ACC112 (cell line): ENCODE measurements at regions not wholly inside any gene's neighbourhood (a gene's known extent, or its start where the extent isn't known, plus 50 kb on each side); places are given as distances from the start of the nearest gene placed in this dataset.

Experiments
- H2AFZ ChIP-seq: fragments of 200-600 bp; sonication (generic); one replicate; pipeline ENCODE4 v1.6.0; 2017; ENCODE audit warnings: antibody characterized with exemption, low read length; ENCODE audit not compliant: unreplicated experiment
- H3K27ac ChIP-seq: fragments of 200-600 bp; sonication (generic); 2 replicates; pipeline ENCODE4 v1.5.1; 2014; ENCODE audit warnings: low read depth, mild to moderate bottlenecking, antibody characterized with exemption, low read length, moderate library complexity
- H3K27me3 ChIP-seq: fragments of 200-600 bp; sonication (generic); 2 replicates; pipeline ENCODE4 v1.6.1; 2014; ENCODE audit warnings: mild to moderate bottlenecking, antibody characterized with exemption, low read length, moderate library complexity, mixed read lengths; ENCODE audit not compliant: insufficient read depth
- H3K36me3 ChIP-seq: fragments of 200-600 bp; sonication (generic); 2 replicates; pipeline ENCODE4 v1.6.1; 2016; ENCODE audit warnings: mild to moderate bottlenecking, antibody characterized with exemption, low read length, moderate library complexity, mixed read lengths; ENCODE audit not compliant: insufficient read depth
- H3K4me1 ChIP-seq: fragments of 200-600 bp; sonication (generic); one replicate; pipeline ENCODE4 v1.6.1; 2016; ENCODE audit warnings: low read length, mixed read lengths; ENCODE audit not compliant: insufficient read depth, unreplicated experiment, control insufficient read depth
- H3K4me3 ChIP-seq: fragments of 200-600 bp; sonication (generic); 2 replicates; pipeline ENCODE4 v1.5.1; 2014; ENCODE audit warnings: mild to moderate bottlenecking, low read depth, low read length
- H3K79me2 ChIP-seq: fragments of 200-600 bp; sonication (generic); one replicate; pipeline ENCODE4 v1.6.0; 2016; ENCODE audit warnings: low read length; ENCODE audit not compliant: control insufficient read depth, unreplicated experiment, insufficient read depth

DNA sequence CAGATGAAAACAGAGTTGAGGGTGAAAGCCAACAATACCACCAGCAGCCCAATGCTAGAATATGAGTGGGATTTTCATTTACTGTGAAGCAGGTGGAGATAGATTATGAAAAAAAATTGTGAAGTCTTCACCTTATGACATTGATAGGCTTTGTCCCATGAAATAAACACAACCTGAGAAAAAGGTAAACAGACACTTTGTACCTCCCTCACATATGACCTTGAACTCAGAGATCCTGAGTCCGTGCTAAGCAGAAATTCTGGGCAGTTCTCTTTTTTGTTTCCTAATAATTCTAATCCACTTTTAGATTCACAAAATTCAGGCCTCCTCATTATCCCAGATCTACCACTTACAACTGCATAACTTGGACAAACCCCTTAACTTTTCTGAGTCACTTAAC is 127.3 kb upstream of the RORB start:
- no peaks in the 10 kb centered on the region for H3K4me1 ChIP-seq
- no peak overlapping the region for H2AFZ ChIP-seq
- H3K79me2 ChIP-seq = no peaks in the 10 kb centered on the region
- H3K4me3 ChIP-seq = no peak overlapping the region
- H3K36me3 ChIP-seq = no peaks in the 10 kb centered on the region
- H3K27ac ChIP-seq = no peak overlapping the region
- H3K27me3 ChIP-seq = no peaks in the 10 kb centered on the region

DNA sequence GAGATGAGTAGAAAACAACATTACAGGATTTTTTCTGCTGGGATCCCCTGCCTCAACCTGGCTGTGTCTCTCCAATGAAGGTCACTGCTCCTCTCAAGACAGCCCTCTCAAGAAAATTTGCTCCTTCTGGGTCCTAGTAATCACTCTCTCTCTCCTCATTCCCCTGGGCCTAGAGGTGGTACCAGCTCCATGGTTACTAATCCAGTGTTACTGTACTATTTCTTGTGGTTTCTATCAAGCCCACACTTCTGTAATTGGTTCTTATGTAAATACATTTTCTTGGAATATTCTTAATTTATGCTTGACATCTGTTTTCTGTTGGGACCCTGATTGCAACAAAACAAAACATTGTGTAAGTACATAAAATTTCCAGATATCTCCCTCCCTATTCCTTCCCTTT is 123.8 kb upstream of the RORB start:
- Histone ChIP-seq H2AFZ (no peak overlapping the region), H3K36me3 (no peaks in the 10 kb centered on the region), H3K4me1 (no peaks in the 10 kb centered on the region), H3K79me2 (no peaks in the 10 kb centered on the region), H3K27me3 (no peaks in the 10 kb centered on the region), H3K27ac (no peak overlapping the region), H3K4me3 (no peak overlapping the region)

DNA sequence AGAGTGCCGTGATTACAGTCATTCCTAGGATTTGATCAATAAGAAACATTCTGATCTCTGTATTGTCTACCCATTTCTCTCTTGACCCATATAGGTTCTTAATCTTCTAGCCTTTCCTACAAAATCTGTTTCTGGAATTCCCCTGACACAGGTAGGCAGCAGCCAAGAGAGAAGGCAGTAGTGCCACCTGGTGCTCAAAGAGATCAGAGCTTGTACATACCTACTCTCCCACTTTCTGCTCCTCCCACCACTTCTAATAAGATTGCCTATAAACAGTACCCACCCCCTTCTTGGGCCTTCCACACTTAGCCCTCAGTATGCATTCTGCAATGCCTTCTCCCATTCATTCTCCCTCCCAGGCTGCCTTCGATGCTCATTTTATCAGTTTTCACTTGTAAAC is 117.4 kb upstream of the RORB start:
- Histone ChIP-seq H3K27me3 (no peaks in the 10 kb centered on the region), H3K36me3 (no peaks in the 10 kb centered on the region), H3K79me2 (no peaks in the 10 kb centered on the region), H3K4me3 (no peak overlapping the region), H3K4me1 (no peaks in the 10 kb centered on the region), H2AFZ (no peak overlapping the region), H3K27ac (no peak overlapping the region)

DNA sequence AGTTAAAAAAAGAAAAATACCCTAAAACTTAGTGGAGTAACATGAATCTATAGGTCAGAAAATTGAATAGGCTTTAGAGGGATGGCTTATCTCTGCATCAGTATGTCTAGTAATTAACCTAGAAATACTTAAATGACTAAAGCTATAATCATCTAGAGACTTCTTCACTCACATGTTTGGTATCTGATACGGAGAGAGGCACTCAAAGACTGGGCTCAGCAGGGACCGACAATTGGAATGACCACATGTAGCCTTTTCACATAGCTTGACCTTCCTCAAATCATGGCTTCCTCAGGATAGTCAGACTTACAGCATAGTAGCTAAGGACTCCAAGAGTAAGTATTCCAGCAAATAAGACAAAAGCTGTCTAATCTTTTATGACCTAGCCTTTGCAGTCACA is 105.3 kb upstream of the RORB start:
- Histone ChIP-seq H3K4me1 (no peaks in the 10 kb centered on the region), H3K27me3 (no peaks in the 10 kb centered on the region), H2AFZ (no peak overlapping the region), H3K79me2 (no peaks in the 10 kb centered on the region), H3K4me3 (no peak overlapping the region), H3K27ac (no peak overlapping the region), H3K36me3 (no peaks in the 10 kb centered on the region)

DNA sequence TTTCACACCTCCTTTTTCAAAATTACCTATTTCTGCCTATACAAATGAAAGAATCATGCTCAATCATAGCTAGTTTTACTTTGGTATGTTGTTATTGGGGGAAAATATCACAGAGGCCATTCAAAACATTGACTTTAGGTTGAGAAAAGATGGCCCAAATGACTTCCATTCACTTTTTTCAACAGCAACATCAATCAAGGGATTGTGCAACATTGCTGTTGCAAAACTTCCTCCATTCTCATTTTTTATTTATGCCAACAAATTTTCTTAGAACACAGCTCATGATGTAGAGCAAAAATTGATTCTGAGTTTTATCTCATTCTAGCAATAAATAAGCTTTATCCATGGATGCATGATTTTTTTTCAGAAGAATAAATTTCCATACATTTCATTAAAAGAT is 93.6 kb upstream of the RORB start:
- Histone ChIP-seq H3K27ac (no peak overlapping the region), H3K4me3 (no peak overlapping the region), H3K79me2 (no peaks in the 10 kb centered on the region), H2AFZ (no peak overlapping the region), H3K4me1 (no peaks in the 10 kb centered on the region), H3K36me3 (no peaks in the 10 kb centered on the region), H3K27me3 (no peaks in the 10 kb centered on the region)

DNA sequence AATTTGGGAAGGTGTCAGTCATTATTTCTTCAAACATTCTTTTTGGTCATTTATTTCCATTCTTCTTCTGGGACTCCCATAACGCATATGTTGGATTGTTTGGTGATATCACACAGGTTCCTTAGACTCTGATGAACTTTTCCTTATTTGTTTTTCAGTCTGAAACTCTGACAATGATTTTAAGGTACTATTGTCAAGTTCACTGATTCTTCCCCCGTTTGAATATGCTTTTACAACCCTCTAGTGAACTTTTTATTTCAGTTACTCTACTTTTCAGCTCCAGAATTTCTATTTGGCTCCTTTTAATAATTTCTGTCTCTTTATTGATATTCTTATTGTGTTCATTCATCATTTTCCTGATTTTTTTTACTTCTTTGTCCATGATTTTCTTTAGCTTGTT is 92.5 kb upstream of the RORB start:
- Histone ChIP-seq H3K27ac (no peak overlapping the region), H3K4me3 (no peak overlapping the region), H3K27me3 (no peaks in the 10 kb centered on the region), H3K4me1 (no peaks in the 10 kb centered on the region), H3K79me2 (no peaks in the 10 kb centered on the region), H2AFZ (no peak overlapping the region), H3K36me3 (no peaks in the 10 kb centered on the region)

DNA sequence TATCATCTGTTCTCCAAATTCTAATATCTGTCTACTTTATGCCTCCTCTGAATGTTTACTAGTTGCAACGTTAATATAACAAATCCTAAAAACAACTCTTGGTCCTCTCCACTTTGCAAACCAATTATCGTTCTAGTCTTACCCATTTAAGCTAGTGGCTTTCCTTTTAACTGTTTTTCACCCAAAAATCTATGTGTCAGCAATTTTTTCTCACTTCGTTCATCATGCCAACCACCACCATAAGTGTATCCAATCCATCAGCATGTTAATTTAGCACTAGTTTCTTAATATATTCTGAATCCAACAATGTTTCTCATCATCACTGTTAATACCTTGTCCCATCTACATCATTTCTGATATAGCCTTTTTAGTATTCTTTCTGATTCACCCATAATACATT is 90.0 kb upstream of the RORB start:
- Histone ChIP-seq H3K4me1 (no peaks in the 10 kb centered on the region), H3K79me2 (no peaks in the 10 kb centered on the region), H3K27me3 (no peaks in the 10 kb centered on the region), H2AFZ (no peak overlapping the region), H3K36me3 (no peaks in the 10 kb centered on the region), H3K4me3 (no peak overlapping the region), H3K27ac (no peak overlapping the region)

DNA sequence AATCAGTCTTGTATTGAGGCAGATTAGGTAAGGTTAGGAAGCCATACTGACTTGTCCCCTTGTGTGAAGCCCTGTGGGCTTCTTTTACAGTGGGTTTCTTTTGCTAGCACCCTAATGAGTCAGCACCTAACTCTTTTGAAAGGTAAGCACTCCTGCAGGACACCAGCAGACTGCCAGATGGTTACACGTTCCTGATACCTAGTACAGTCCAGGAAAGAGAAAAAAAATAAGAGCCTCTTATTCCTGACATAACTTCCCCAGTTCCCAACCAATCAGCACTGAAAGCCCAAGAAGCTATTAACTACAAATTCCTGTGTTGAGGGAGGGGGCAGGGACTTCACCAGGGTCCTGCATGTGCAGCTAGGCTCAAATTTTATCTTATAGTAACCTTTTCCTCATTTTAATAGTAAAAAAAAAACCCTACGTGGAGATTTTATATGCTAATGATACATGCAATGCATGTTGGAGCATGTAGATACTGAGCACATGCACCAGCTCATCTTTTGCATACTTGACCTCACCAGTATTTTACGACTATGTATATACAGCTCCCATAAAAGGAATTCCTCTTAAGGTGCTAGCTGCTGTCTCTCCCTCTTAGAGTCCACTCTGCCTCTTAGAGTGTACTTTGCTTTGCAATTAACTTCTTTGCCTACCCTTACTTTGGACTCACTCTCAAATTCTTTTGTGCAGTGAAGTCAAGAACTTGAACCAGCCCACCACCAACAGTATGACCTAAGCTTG is 84.7 kb upstream of the RORB start:
- no peak overlapping the region for H3K27ac ChIP-seq
- H3K27me3 ChIP-seq = no peaks in the 10 kb centered on the region
- H3K36me3 ChIP-seq = no peaks in the 10 kb centered on the region
- H2AFZ ChIP-seq = no peak overlapping the region
- H3K4me1 ChIP-seq = no peaks in the 10 kb centered on the region
- no peak overlapping the region for H3K4me3 ChIP-seq
- H3K79me2 ChIP-seq = no peaks in the 10 kb centered on the region

DNA sequence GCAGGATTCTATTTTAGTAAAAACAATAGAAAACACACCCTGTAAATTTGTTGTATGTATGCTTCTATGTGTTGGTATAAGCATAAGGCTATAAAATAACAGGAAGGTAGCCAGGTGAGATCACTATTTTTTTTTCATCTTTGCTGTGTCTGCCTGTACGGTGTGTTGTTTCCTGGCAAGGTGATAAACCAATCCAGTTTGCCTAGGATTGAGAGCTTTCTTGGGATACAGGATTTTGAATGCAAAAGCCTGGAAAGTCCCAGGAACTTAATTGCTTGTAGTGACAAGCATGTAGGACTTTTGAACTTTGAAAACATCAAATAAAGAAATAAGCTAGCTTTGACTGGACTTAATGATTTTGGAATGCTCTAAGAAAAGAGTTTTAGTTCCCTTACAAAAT is 83.3 kb upstream of the RORB start:
- no peak overlapping the region for H2AFZ ChIP-seq
- H3K79me2 ChIP-seq = no peaks in the 10 kb centered on the region
- H3K27me3 ChIP-seq = no peaks in the 10 kb centered on the region
- no peaks in the 10 kb centered on the region for H3K36me3 ChIP-seq
- H3K4me3 ChIP-seq = no peak overlapping the region
- H3K27ac ChIP-seq = no peak overlapping the region
- H3K4me1 ChIP-seq = no peaks in the 10 kb centered on the region

DNA sequence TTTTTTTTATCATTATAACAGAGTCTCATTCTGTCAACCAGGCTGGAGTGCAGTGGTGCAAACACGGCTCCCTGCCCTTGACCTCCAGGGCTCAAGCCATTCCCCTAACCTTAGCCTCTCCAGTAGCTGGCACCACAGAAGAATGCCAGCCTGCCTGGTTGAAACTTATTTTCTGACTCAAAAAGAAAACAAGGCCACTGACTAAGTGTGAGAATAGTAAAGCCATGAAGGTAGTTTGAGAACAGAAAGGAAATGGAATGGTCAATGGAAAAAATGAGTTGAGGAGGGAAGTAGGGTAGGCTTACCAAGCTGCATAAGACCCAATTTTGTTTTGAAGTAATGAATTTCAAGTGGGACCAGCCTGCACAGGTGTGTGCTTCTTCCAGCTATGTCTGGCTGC is 82.8 kb upstream of the RORB start:
- H3K4me1 ChIP-seq = no peaks in the 10 kb centered on the region
- no peak overlapping the region for H3K4me3 ChIP-seq
- no peaks in the 10 kb centered on the region for H3K79me2 ChIP-seq
- no peak overlapping the region for H3K27ac ChIP-seq
- H3K27me3 ChIP-seq = no peaks in the 10 kb centered on the region
- no peak overlapping the region for H2AFZ ChIP-seq
- H3K36me3 ChIP-seq = no peaks in the 10 kb centered on the region

DNA sequence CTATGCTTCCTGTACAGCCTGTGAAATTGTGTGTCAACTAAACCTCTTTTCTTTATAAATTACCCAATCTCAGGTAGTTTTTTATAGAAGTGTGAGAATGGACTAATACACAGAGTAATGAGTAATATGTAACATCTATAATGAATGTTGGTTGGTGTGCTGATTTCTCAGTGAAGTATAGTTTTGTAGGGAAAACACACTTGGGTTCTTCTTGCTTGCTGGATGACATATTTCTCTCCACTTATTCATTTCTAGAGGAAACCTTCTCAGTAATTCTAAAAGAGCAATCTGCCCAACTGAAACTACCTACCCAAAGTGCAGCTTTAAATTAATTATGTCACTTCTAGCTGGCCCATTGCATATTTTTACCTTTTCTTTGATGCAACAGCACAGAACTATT is 81.1 kb upstream of the RORB start:
- Histone ChIP-seq H3K4me1 (no peaks in the 10 kb centered on the region), H3K4me3 (no peak overlapping the region), H3K79me2 (no peaks in the 10 kb centered on the region), H2AFZ (no peak overlapping the region), H3K36me3 (no peaks in the 10 kb centered on the region), H3K27ac (no peak overlapping the region), H3K27me3 (no peaks in the 10 kb centered on the region)
